Body of pancreas (tissue), 4 donors: ENCODE measurements at regions not wholly inside any gene's neighbourhood (a gene's known extent, or its start where the extent isn't known, plus 50 kb on each side); places are given as distances from the start of the nearest gene placed in this dataset.
"Not testable (repeated sequence)": the region's sequence is repeated elsewhere in the genome, so short reads cannot be mapped to it uniquely, and the experiment has no call there.

Experiments
- ATAC-seq: fragments of 150-250 bp; one replicate; pipeline ENCODE4 v1.9.1; 2016
- DNase-seq, 4 donors: peaks; one replicate each; pipeline ENCODE4 v3.0.0-alpha.2; 2019
- H3K27ac ChIP-seq, 4 donors: fragments of 200-600 bp; sonication (generic); 1 replicate in 3 of 4; 2 replicates in 1 of 4; pipeline versions ENCODE4 v1.5.1 to v1.6.1; 2016 to 2019; ENCODE audit warnings: mild to moderate bottlenecking in 1 of 4, mixed read lengths in 1 of 4, moderate library complexity in 1 of 4
- H3K27me3 ChIP-seq, 2 donors: fragments of 200-600 bp; sonication (generic); one replicate each; pipeline ENCODE4 v1.6.0; 2016; ENCODE audit warnings: mild to moderate bottlenecking in 1 of 2
- H3K36me3 ChIP-seq, 2 donors: fragments of 200-600 bp; sonication (generic); replicated peaks in 1 of 2; 2 replicates each; pipeline ENCODE4 v1.5.1; 2016; ENCODE audit warnings: low read depth in 2 of 2; ENCODE audit not compliant: insufficient read depth in 1 of 2
- H3K4me1 ChIP-seq: fragments of 200-600 bp; sonication (generic); one replicate; pipeline ENCODE4 v1.6.0; 2016
- H3K4me3 ChIP-seq, 2 donors: fragments of 200-600 bp; sonication (generic); 1 replicate in 1 of 2; 2 replicates in 1 of 2; pipeline ENCODE4 v1.5.1; 2016 to 2019
- H3K9me3 ChIP-seq, 3 donors: fragments of 200-600 bp; sonication (generic); 1 replicate in 2 of 3; 2 replicates in 1 of 3; pipeline ENCODE4 v1.5.1; 2016
- POLR2A ChIP-seq, 3 donors: fragments of 450-650 bp; IDR thresholded peaks; one replicate each; pipeline ENCODE4 v1.6.1; 2016; ENCODE audit warnings: antibody characterized with exemption in 3 of 3, mild to moderate bottlenecking in 2 of 3
- WGBS, 2 donors: methylation state at CpG; one replicate each; pipeline ENCODE4 v1.1.5; 2017; 5-methylcytosine and 5-hydroxymethylcytosine counted together
- intact Hi-C: fragments of 100-400 bp; cut with DNase I; formaldehyde crosslinking; loops from one replicate; pipeline ENCODE4 v1.15.1; 2023
- TF ChIP-seq, protein P1 (sequence below), 7 experiments: fragments of 450-650 bp in 4 of 7; fragments of 200-600 bp in 3 of 7; sonication (generic) in 3 of 7; IDR thresholded peaks; one replicate each; pipeline ENCODE4 v1.5.1; 2016 to 2019; ENCODE audit warnings: antibody characterized with exemption in 7 of 7

DNA sequence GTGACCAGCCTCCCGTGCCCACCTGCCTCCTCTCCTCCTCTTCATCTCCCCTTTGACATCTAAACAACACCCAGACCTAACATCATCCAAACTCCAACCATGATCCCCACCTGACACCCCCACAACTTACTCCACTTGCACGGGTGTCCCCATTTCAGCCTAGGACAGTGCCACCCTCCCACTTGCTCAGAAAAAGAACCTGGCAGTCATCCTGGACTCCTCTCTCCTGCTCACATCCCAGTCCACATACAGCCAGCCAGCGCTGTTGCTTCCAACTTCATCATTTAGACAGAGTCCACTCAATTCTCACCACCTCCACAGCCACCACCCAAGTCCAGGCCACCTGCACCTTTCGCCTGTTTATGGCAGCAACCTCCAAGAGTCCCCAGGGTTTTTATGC is 485.7 kb downstream of the MN1 start:
- Histone ChIP-seq H3K27ac (no peak overlapping the region), H3K4me1 (peaks cover 14% of the 10 kb centered on the region), H3K4me3 (no peak overlapping the region), H3K36me3 (no peaks in the 10 kb centered on the region), H3K27me3 (no peaks in the 10 kb centered on the region), H3K9me3 (no peaks in the 10 kb centered on the region)
- TF ChIP-seq, protein P1, sequence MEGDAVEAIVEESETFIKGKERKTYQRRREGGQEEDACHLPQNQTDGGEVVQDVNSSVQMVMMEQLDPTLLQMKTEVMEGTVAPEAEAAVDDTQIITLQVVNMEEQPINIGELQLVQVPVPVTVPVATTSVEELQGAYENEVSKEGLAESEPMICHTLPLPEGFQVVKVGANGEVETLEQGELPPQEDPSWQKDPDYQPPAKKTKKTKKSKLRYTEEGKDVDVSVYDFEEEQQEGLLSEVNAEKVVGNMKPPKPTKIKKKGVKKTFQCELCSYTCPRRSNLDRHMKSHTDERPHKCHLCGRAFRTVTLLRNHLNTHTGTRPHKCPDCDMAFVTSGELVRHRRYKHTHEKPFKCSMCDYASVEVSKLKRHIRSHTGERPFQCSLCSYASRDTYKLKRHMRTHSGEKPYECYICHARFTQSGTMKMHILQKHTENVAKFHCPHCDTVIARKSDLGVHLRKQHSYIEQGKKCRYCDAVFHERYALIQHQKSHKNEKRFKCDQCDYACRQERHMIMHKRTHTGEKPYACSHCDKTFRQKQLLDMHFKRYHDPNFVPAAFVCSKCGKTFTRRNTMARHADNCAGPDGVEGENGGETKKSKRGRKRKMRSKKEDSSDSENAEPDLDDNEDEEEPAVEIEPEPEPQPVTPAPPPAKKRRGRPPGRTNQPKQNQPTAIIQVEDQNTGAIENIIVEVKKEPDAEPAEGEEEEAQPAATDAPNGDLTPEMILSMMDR (IDR thresholded peaks at IDR 0.05), result no peak
- no peak for TF ChIP-seq POLR2A (IDR thresholded peaks at IDR 0.05)
- no peak for ATAC-seq
- WGBS, 2 donors, result 92 to 99% methylated on average over 4 of the region's 4 CpGs
- DNase-seq, result no peak
- intact Hi-C loops, result no loop called here

DNA sequence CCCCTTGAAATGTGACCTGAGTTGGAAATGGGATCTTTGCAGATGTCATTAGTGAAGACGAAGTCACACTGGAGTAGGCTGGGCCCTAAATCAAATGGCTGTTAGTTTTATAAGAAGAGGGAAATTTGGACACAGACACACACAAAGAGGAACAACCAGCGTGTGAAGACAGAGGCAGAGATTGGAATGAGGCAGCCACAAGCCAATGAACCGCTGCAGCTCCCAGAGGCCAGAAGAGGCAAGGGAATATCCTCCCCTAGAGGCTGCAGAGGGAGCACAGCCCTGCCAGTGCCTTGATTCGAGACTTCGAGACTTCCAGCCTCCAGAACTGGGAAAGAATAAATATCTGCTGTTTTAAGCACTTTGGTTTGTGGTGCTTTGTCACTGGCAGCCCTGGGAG is 484.5 kb downstream of the MN1 start:
- Histone ChIP-seq H3K4me3 (no peak overlapping the region), H3K27me3 (no peaks in the 10 kb centered on the region), H3K36me3 (no peaks in the 10 kb centered on the region), H3K27ac (no peak overlapping the region), H3K4me1 (peaks cover 14% of the 10 kb centered on the region), H3K9me3 (no peaks in the 10 kb centered on the region)
- no peak for TF ChIP-seq POLR2A (IDR thresholded peaks at IDR 0.05)
- TF ChIP-seq, protein P1 (IDR thresholded peaks at IDR 0.05), result no peak
- 80 to 84% methylated on average over 5 of the region's 5 CpGs for WGBS, 2 donors
- intact Hi-C loops, result no loop called here
- no peak for ATAC-seq
- no peak for DNase-seq

DNA sequence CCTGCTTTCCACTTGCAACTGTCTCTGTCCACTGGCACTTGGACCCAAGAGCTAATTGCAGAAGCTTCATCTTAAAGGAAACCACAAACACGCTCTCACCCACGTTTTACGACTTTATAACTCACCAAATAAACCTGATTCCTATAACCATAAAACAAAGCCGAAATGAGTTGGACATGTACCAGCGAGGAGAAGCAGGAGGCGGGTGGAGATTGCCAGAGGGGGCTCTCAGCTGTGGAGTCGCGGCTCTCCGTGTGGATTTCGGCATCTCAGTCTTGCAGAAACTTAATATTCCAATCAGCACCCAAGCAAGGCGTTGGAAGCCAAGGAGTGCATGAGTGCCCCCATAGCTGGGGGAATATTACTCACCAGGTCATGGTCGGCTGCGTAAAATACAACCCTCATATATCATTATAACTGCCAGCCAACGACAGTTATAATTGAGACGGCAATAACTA is 483.6 kb downstream of the MN1 start:
- Histone ChIP-seq H3K36me3 (no peaks in the 10 kb centered on the region), H3K4me1 (peaks cover 14% of the 10 kb centered on the region), H3K9me3 (no peaks in the 10 kb centered on the region), H3K27ac (no peak overlapping the region), H3K4me3 (no peak overlapping the region), H3K27me3 (peaks cover 0 to 4% of the 10 kb centered on the region in 2 donors)
- WGBS, 2 donors, result 53 to 88% methylated on average over 15 of the region's 15 CpGs
- TF ChIP-seq POLR2A (IDR thresholded peaks at IDR 0.05), result no peak
- TF ChIP-seq, protein P1 (IDR thresholded peaks at IDR 0.05), result no peak
- intact Hi-C loops, result no loop called here
- DNase-seq (no peak), ATAC-seq (no peak)

DNA sequence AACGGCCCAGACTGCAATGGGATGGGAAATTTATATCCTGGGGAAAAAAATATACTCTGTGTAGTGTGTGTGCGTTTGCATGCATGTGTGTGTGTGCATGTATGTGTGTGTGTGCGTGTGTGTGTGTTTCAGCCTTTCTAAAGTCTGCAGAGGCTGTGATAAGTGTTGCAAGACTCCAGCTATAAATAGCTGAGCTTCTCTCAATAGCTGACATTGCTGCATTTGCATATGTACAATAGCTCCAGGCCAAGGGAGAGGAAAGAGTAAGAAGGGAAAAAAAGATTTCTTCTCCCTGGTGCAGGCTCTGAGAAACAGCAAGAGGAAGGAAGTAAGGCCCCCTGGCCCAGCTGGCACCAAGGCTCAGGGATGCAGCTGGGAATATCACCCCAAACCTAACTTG is 483.0 kb downstream of the MN1 start:
- ATAC-seq (no peak), DNase-seq (no peak)
- intact Hi-C loops, result no loop called here
- WGBS, 2 donors, result 39 to 40% methylated on average over 3 of the region's 3 CpGs
- Histone ChIP-seq H3K4me1 (peaks cover 14% of the 10 kb centered on the region), H3K4me3 (no peak overlapping the region), H3K27ac (no peak overlapping the region), H3K27me3 (peaks cover 0 to 4% of the 10 kb centered on the region in 2 donors), H3K36me3 (no peaks in the 10 kb centered on the region), H3K9me3 (no peaks in the 10 kb centered on the region)
- TF ChIP-seq POLR2A (IDR thresholded peaks at IDR 0.05), result no peak
- TF ChIP-seq, protein P1 (IDR thresholded peaks at IDR 0.05), result no peak

DNA sequence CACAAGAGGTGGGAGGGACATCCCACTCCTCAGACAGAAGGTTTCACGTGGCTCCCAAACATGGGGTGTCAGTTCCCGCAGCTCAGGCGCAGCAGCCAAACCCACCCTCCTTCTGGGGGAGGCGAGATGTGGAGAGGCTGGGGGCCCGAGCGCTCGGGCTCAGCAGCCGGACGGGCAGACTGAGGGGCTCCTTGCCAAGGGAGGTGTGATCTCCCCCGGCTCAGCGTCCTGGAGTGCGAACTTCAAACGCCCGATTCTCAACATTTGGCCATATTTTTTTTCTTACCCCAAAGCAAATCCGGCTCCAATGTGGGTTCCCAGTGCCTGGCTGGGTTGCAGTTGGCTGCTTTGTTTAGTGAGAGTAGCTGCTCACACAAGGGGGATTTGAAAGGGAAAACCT is 477.9 kb downstream of the MN1 start:
- DNase-seq, result no peak
- intact Hi-C loops, result no loop called here
- TF ChIP-seq, protein P1 (IDR thresholded peaks at IDR 0.05), result no peak
- no peak for TF ChIP-seq POLR2A (IDR thresholded peaks at IDR 0.05)
- Histone ChIP-seq H3K4me3 (no peak overlapping the region), H3K27me3 (peaks cover 0 to 4% of the 10 kb centered on the region in 2 donors), H3K27ac (no peak overlapping the region), H3K4me1 (no peaks in the 10 kb centered on the region), H3K36me3 (no peaks in the 10 kb centered on the region), H3K9me3 (no peaks in the 10 kb centered on the region)
- no peak for ATAC-seq
- 26 to 33% methylated on average over 11 to 13 of the region's 15 CpGs for WGBS, 2 donors

DNA sequence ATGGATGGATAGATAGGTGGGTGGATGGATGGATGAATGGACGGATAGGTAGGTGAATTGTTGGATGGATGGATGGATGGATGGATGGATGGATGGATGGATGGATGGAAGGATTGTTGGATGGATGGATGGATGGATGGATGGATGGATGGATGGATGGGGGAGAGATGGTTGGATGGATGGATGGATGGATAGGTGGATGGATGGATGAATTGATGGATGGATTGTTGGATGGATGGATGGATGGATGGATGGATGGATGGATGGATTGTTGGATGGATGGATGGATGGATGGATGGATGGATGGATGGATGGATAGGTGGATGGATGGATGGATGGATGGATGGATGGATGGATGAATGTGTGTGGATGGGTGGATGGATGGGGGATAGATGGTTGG is 476.6 kb downstream of the MN1 start:
- 59 to 63% methylated on average over 1 of the region's 1 CpG for WGBS, 2 donors
- H3K27me3 ChIP-seq, ATAC-seq: not testable (repeated sequence)

More for the DNA sequence above, 476.6 kb downstream of the MN1 start:
- H3K36me3 ChIP-seq, H3K27ac ChIP-seq, H3K9me3 ChIP-seq, intact Hi-C loops, H3K4me3 ChIP-seq, DNase-seq, H3K4me1 ChIP-seq: not testable (repeated sequence)
